HG03565 (cell line): ENCODE measurements at regions not wholly inside any gene's neighbourhood (a gene's known extent, or its start where the extent isn't known, plus 50 kb on each side); places are given as distances from the start of the nearest gene placed in this dataset.
"Not testable (repeated sequence)": the region's sequence is repeated elsewhere in the genome, so short reads cannot be mapped to it uniquely, and the experiment has no call there.

Experiments used
- ATAC-seq: cut with Tn5 transposase; IDR thresholded peaks from one replicate; pipeline ENCODE4 v1.9.1; 2021; ENCODE audit warnings: mild to moderate bottlenecking, moderate library complexity; ENCODE audit not compliant: unreplicated experiment

- no peak for ATAC-seq
Observed at GRCh38 chr1:89436856-89437255, 73.0 kb downstream of the GBP6 start.

- ATAC-seq, result not testable (repeated sequence)
Observed at GRCh38 chr1:89438301-89438700, 74.4 kb downstream of the GBP6 start.

- no peak for ATAC-seq
Observed at GRCh38 chr1:89440911-89441310, 77.1 kb downstream of the GBP6 start.

DNA sequence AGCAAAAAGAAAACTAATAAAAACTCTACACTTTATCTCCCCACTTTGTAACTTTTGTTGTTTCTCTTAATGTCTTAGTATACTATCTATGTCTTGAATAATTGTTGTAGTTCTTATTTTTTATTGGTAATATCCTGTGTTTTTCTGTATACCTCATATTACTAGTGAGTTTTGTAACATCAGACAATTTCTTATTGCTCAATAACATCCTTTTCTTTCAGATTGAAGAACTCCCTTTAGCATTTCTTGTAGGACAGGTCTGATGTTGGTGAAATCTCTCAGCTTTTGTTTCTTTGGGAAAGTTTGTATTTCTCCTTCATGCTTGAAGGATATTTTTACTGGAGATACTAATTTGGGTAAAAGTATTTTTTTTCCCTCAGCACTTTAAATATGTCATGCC lies 79.8 kb upstream of the LRRC8B start:
- no peak for ATAC-seq

DNA sequence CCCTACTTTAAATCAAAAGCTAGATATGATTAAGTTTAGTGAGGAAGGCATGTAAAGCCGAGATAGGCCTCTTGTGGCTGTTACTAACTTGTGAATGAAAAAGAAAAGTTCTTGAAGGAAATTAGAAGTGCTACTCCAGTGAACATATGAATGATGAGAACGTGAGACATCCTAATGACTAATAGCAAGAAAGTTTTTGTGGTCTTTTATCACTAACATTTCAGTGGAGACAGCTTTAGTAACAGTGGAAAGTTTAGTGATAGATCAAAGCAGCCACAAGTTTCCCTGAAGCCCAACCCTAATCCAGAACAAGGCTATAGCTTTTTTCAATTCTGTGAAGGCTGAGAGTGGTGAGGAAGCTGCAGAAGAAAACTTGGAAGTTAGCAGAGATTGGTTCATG lies 73.6 kb upstream of the LRRC8B start:
- peak; percentile 69 for ATAC-seq

DNA sequence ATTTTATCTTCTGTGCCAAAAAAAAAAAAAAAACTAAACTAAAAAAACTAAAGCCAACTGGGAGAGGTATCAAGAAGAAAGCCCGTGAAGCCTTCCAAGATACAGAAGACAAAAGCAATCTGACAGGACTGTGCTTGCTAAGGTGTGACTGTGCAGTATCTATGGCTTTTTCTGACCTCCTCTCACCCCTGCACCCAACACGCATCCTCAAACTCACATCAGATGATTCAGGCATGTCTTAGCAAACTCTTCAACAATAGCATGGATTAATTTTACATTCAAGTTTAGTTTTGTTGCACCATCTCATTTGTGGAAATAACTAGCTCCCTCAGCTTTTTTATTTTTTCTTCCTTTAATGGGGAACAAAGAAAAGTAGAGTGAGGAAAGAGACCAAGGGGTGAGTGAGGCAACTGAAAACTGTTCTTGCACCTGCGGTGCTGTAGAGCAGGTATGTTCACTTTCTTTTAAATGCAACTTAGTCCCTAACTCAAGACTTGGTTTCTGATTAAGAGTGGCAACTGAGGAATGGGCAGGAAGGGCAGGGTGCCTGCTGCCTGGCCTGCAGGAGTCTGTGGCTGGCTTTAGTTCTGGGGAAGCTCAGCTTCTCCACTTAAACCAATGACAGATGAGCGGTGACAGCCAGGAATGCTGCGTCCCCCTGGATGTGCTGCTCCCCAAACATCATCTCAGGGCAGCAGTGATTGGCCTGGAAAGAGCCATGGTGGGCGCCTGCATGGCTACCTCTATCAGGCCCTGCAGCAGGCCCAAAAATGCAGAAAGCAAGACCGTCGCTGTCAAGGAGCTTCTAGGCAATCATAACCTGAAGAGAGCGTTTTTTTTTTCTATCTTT lies 71.3 kb upstream of the LRRC8B start:
- ATAC-seq, result no peak

DNA sequence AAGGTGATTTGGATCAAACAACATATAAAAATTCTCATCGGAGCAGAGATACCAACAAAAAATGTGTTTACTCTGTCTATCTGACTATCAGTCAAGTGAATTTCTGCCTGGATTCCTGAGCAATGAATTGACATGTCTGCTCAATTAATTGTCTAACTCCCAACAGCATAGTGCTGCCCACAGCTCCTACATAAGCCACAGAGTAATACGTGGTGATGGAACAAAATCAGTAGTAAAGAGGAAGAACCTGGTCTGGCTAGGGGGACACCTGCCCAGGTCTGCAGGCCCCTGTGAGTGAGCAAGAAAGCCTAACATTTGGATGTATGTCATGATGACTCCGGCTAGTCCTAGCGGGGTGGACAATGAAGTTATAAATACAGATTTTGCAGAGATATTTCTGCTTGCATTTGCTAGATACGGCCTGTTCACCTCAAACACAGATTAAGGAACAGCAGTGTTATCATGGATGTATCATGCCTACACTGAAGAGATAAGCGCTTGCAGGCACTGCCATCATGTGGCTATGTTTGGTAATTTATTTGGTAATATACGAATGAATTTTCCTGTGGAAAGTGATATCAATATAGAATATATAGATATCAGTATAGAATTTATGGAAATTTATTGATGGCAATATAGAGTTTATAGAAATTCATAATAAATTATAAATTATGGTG lies 69.6 kb upstream of the LRRC8B start:
- no peak for ATAC-seq

GRCh38 chr1:89457046-89457445 lies 67.6 kb upstream of the LRRC8B start:
- ATAC-seq, result no peak

GRCh38 chr1:89459081-89459480 lies 65.5 kb upstream of the LRRC8B start:
- no peak for ATAC-seq

DNA sequence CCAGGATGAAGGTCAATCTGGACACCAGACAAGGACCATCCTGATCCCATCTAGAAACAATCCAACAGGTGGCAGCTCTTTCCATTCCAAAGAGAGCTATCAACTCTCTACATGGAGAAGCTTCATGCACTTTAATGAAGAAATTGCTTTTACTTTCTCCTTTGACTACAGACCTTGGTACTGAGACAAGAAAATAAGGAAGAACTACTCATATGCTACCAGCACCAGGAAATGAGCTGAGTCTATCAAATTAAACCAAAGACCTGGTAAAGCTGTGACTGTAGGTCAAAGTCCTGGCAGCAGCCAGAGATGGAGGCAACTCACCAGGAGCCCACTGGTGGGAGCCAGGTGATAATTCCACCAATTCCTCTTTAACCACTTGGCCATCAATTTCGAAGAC lies 64.3 kb upstream of the LRRC8B start:
- no peak for ATAC-seq

GRCh38 chr1:89462250-89462649 lies 62.4 kb upstream of the LRRC8B start:
- ATAC-seq, result no peak

GRCh38 chr1:89464008-89464407 lies 60.6 kb upstream of the LRRC8B start:
- no peak for ATAC-seq

GRCh38 chr1:89465201-89465600 lies 59.4 kb upstream of the LRRC8B start:
- peak; percentile 77 for ATAC-seq

- ATAC-seq, result no peak
Observed at GRCh38 chr1:89466307-89466930, 58.2 kb upstream of the LRRC8B start.

DNA sequence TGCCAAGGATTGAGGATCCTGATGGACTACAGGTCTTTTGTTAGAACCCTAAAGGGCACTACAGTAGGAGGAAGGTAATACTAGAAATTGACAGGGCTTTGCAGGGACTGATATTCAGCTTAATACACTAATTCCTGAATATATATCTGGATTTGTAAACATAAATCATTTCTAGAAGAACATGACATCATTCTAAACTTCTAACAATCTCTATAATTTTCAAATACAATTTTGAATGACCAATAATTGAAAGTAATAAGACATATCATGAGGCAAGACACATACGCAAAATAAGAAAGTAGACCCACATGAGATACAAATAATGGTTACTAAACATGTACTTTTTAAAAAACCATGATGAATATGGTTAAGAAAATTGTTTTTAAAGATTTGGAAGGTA lies 52.4 kb upstream of the LRRC8B start:
- no peak for ATAC-seq

DNA sequence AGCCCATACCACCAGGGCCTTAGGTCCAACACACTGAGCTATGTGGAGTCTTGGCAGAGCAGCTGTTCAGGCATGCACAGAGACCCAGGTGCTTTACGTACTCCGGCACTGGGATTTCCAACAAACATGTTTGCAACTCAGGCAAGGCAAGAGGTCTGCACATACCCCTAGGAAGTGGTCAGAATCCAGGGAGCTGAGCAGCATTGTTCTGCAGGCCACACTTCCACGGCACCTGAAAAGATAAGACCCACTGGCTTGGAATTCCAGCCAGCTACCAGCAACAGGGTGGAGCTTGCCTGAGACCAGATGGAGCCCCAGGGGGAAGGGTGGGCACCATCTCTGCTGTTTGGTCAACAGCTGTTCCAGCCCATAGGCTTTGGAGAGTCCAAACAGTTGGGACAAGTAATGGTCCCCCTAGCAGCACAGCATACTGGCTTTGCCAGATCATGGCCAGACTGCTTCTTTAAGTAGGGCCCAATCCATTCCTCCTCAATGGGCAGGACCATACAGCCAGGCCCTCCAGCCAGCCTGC lies 51.7 kb upstream of the LRRC8B start:
- no peak for ATAC-seq
